GM12878 (cell line): ENCODE measurements at regions not wholly inside any gene's neighbourhood (a gene's known extent, or its start where the extent isn't known, plus 50 kb on each side); places are given as distances from the start of the nearest gene placed in this dataset.

ENCODE experiments used
- ATAC-seq: fragments of 200-7000 bp; cut with Tn5 transposase; 3 replicates; pipeline ENCODE4 v1.9.1; 2020; ENCODE audit warnings: mild to moderate bottlenecking, moderate library complexity
- BruUV-seq: library from RNA; stranded (reverse); fragments of 400-500 nt; replicated peaks from 2 replicates; lab custom pipeline; 2021; lab: Mats Ljungman, UMichigan
- CTCF ChIA-PET: fragments of 300-600 bp; sonication (Branson Sonifier 250); formaldehyde crosslinking; extraction: SDS; loops from one replicate; lab custom pipeline; 2021; ENCODE audit warnings: inconsistent platforms; lab: Yijun Ruan, JAX
- POLR2A ChIA-PET: fragments of 350-600 bp; formaldehyde crosslinking; extraction: SDS; loops from one replicate; lab custom pipeline; 2021; ENCODE audit warnings: inconsistent platforms; lab: Charles Lee
- RAD21 ChIA-PET: fragments of 300-600 bp; sonication (Branson Sonifier 250); formaldehyde crosslinking; loops from one replicate; lab custom pipeline; 2023; ENCODE audit warnings: antibody characterized with exemption; ENCODE audit not compliant: unreplicated experiment; lab: Charles Lee
- SMC1A ChIA-PET: fragments of 300-600 bp; sonication (Branson Sonifier 250); formaldehyde crosslinking; loops from one replicate; lab custom pipeline; 2023; ENCODE audit not compliant: unreplicated experiment, uncharacterized antibody; lab: Charles Lee
- DNase-seq: peaks from one replicate; pipeline ENCODE4 v3.0.0-alpha.2; 2011; ENCODE audit warnings: low read depth, low spot score
- FAIRE-seq: peaks from 3 replicates; lab custom pipeline; 2011; peaks lifted over from hg19 to GRCh38; lab: Jason Lieb, UNC
- H2AFZ ChIP-seq: 2 replicates; pipeline ENCODE4 v1.6.0; 2011; ENCODE audit warnings: low read depth, low read length, control low read depth; ENCODE audit not compliant: control insufficient read depth
- H3K27ac ChIP-seq: 2 replicates; pipeline ENCODE4 v1.5.1; 2011; ENCODE audit warnings: control low read depth; ENCODE audit not compliant: control insufficient read depth, insufficient read depth
- H3K27me3 ChIP-seq, 2 experiments: replicated peaks in 1 of 2; 2 replicates each; pipeline versions ENCODE4 v1.6.0 to v1.6.1; 2011; ENCODE audit warnings: low read length in 1 of 2; ENCODE audit not compliant: control insufficient read depth in 2 of 2, insufficient read depth in 2 of 2
- H3K36me3 ChIP-seq, 2 experiments: 2 replicates each; pipeline ENCODE4 v1.5.1; 2011; ENCODE audit warnings: low read length in 1 of 2; ENCODE audit not compliant: control insufficient read depth in 2 of 2, insufficient read depth in 2 of 2
- H3K4me1 ChIP-seq: 2 replicates; pipeline ENCODE4 v1.6.1; 2011; ENCODE audit warnings: mild to moderate bottlenecking, low read length, moderate library complexity, mixed read lengths; ENCODE audit not compliant: control insufficient read depth, insufficient read depth
- H3K4me2 ChIP-seq: 2 replicates; pipeline ENCODE4 v1.6.0; 2011; ENCODE audit warnings: control low read depth; ENCODE audit not compliant: control insufficient read depth, insufficient read depth
- H3K4me3 ChIP-seq: fragments of 200-600 bp; sonication (generic); 2 replicates; pipeline ENCODE4 v1.5.1; 2016
- H3K79me2 ChIP-seq: 2 replicates; pipeline ENCODE4 v1.6.0; 2011; ENCODE audit warnings: low read length; ENCODE audit not compliant: control insufficient read depth, insufficient read depth
- H3K9ac ChIP-seq: 2 replicates; pipeline ENCODE4 v1.8.0; 2011; ENCODE audit warnings: low read length, control low read depth, mixed read lengths; ENCODE audit not compliant: control insufficient read depth, insufficient read depth
- H3K9me3 ChIP-seq: replicated peaks from 3 replicates; pipeline ENCODE4 v1.5.1; 2011; ENCODE audit warnings: mild to moderate bottlenecking, low read length; ENCODE audit not compliant: control insufficient read depth, insufficient read depth
- H4K20me1 ChIP-seq: 2 replicates; pipeline ENCODE4 v1.6.0; 2011; ENCODE audit not compliant: control insufficient read depth, insufficient read depth
- CHD1 ChIP-seq: IDR thresholded peaks from 2 replicates; pipeline ENCODE4 v1.6.1; 2012; ENCODE audit warnings: low read depth, low read length, improper control_type of control experiment
- EGR1 ChIP-seq, 2 experiments: IDR thresholded peaks; 1 replicate in 1 of 2; 2 replicates in 1 of 2; pipeline ENCODE4 v1.6.1; 2011 to 2012; ENCODE audit warnings: low read depth in 2 of 2, low read length in 2 of 2, borderline replicate concordance in 1 of 2, mild to moderate bottlenecking in 1 of 2, moderate library complexity in 1 of 2
- ESRRA ChIP-seq: IDR thresholded peaks from 2 replicates; pipeline ENCODE4 v1.6.1; 2012; ENCODE audit warnings: mild to moderate bottlenecking, low read length, improper control_type of control experiment
- HSF1 ChIP-seq: fragments of 150-350 bp; IDR thresholded peaks from 2 replicates; pipeline ENCODE4 v1.6.1; 2014; ENCODE audit warnings: mild to moderate bottlenecking, low read depth, low read length
- KLF5 ChIP-seq: fragments of 450-650 bp; IDR thresholded peaks from 2 replicates; pipeline ENCODE4 v1.6.1; 2014; ENCODE audit warnings: mild to moderate bottlenecking; ENCODE audit not compliant: partially characterized antibody
- NR2C2 ChIP-seq: IDR thresholded peaks from 2 replicates; pipeline ENCODE4 v1.6.1; 2011; ENCODE audit warnings: borderline replicate concordance, low read depth; ENCODE audit not compliant: control insufficient read depth, insufficient read length
- RCOR1 ChIP-seq: conservative IDR thresholded peaks from 2 replicates; pipeline ENCODE4 v1.6.1; 2012; ENCODE audit warnings: low read depth, low read length, improper control_type of control experiment
- SMARCA5 ChIP-seq: fragments of 450-650 bp; IDR thresholded peaks from 2 replicates; pipeline ENCODE4 v1.6.1; 2017; ENCODE audit warnings: mild to moderate bottlenecking
- SMC3 ChIP-seq: IDR thresholded peaks from 2 replicates; pipeline ENCODE4 v1.6.1; 2011; ENCODE audit warnings: low read length, improper control_type of control experiment, borderline replicate concordance
- SREBF1 ChIP-seq: IDR thresholded peaks from 2 replicates; pipeline ENCODE4 v1.6.1; 2012; ENCODE audit warnings: mild to moderate bottlenecking, low read length
- STAT1 ChIP-seq: fragments of 450-650 bp; conservative IDR thresholded peaks from 2 replicates; pipeline ENCODE4 v1.6.1; 2014; ENCODE audit warnings: antibody characterized with exemption, mild to moderate bottlenecking
- ZNF24 ChIP-seq: fragments of 450-650 bp; IDR thresholded peaks from 2 replicates; pipeline ENCODE4 v1.6.1; 2017; ENCODE audit warnings: antibody characterized with exemption, mild to moderate bottlenecking
- in situ Hi-C: fragments of 300-500 bp; cut with MboI; formaldehyde crosslinking; loops from 9 replicates; pipeline ENCODE4 v1.14.3; 2018; ENCODE audit warnings: mixed read lengths
- intact Hi-C: fragments of 100-400 bp; cut with micrococcal nuclease; formaldehyde crosslinking; loops from one replicate; pipeline ENCODE4 v1.14.2; 2022; ENCODE audit not compliant: unreplicated experiment

- RAD21 ChIA-PET: no interaction called here
- Histone ChIP-seq H3K4me2 (no peak overlapping the region), H2AFZ (no peak overlapping the region), H3K4me1 (no peaks in the 10 kb centered on the region), H3K9ac (no peak overlapping the region), H3K36me3 (no peaks in the 10 kb centered on the region), H3K27me3 (no peaks in the 10 kb centered on the region), H3K9me3 (no peaks in the 10 kb centered on the region), H3K4me3 (no peak overlapping the region), H3K79me2 (no peaks in the 10 kb centered on the region), H4K20me1 (no peaks in the 10 kb centered on the region), H3K27ac (no peak overlapping the region)
- TF ChIP-seq SMC3: no peak
- TF ChIP-seq HSF1: no peak
- TF ChIP-seq RCOR1: no peak
- TF ChIP-seq SREBF1: no peak
- no peak for TF ChIP-seq KLF5
- no peak for TF ChIP-seq ZNF24
- no peak for TF ChIP-seq SMARCA5
- TF ChIP-seq EGR1 (IDR thresholded peaks at IDR 0.05; ENCODE audit: borderline replicate concordance in 1 of 2, low read depth in 2 of 2, low read length in 2 of 2): no peak
- TF ChIP-seq ESRRA: no peak
- TF ChIP-seq STAT1: no peak
- TF ChIP-seq NR2C2: no peak
- no peak for TF ChIP-seq CHD1
- no TSS peak for BruUV-seq
- in situ Hi-C loops: no loop called here
- CTCF ChIA-PET: no interaction called here
- ATAC-seq (no peak), DNase-seq (no peak), FAIRE-seq (no peak)
- intact Hi-C loops: no loop called here
- SMC1A ChIA-PET: no interaction called here
- POLR2A ChIA-PET: no interaction called here
These were observed 176.6 kb downstream of the PYDC2 start for GRCh38 chr3:191637611-191638010.
